ENCODE measurements at regions not wholly inside any gene's neighbourhood (a gene's known extent, or its start where the extent isn't known, plus 50 kb on each side); places are given as distances from the start of the nearest gene placed in this dataset.

DNA sequence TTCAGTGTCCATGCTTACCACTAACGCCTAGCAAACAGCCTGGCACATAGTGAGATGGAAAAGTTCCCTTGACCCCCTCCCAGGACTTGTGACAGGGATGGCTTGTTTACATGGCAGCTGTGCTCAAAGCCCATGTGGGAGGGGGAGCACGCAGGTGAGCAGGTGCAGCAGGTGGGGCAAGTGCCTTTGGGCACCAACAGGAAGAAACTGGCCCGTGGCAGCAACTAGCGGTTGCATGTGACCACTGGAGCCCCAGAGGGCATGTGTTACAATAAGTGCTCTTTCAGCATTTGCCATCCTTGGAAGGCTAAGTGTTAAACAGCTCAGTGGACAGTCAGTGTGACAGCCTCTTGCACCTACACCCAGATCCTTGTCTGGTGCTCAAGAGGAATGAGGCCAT lies 734.6 kb downstream of the TUSC7 start:
- Histone ChIP-seq H2BK12ac (ENCODE audit: low read depth, low read length) (no peak overlapping the region), H3K4me2 (ENCODE audit: insufficient read depth in 1 of 2, low read depth in 2 of 2, low read length in 2 of 2) (no peak overlapping the region), H3K4me1 (replicated peaks in 1 of 4; ENCODE audit: control insufficient read depth in 3 of 4, insufficient read depth in 4 of 4, low read length in 3 of 4) (peaks cover 0 to 6% (median 1%) of the 10 kb centered on the region in 4 experiments; a peak in 3 of 7 replicates), H3K36me3 (ENCODE audit: control insufficient read depth in 2 of 4, insufficient read depth in 4 of 4, low read length in 3 of 4) (no peaks in the 10 kb centered on the region), H3K4me3 (ENCODE audit: extremely low read depth in 1 of 4, insufficient read depth in 2 of 4, low read depth in 3 of 4, low read length in 4 of 4) (no peak overlapping the region), H2AFZ (ENCODE audit: low read length) (no peak overlapping the region), H3K79me2 (ENCODE audit: control insufficient read depth in 1 of 2, insufficient read depth in 2 of 2, low read length in 2 of 2) (no peaks in the 10 kb centered on the region), H4K5ac (ENCODE audit: insufficient read length, low read depth, low read length) (no peak overlapping the region), H3K23ac (ENCODE audit: insufficient read length) (no peak overlapping the region), H2BK5ac (ENCODE audit: low read depth, low read length) (no peak overlapping the region), H3K18ac (ENCODE audit: extremely low read depth, low read length) (no peak overlapping the region), H3K9me3 (ENCODE audit: insufficient read depth in 2 of 2, low read depth in 1 of 2, low read length in 1 of 2) (no peaks in the 10 kb centered on the region), H4K91ac (replicated peaks; ENCODE audit: insufficient read length, low read length) (no peak overlapping the region), H3K4ac (replicated peaks; ENCODE audit: insufficient read length, low read depth, low read length) (no peak overlapping the region), H3K79me1 (ENCODE audit: low read depth, low read length) (no peaks in the 10 kb centered on the region), H3K9ac (replicated peaks in 1 of 4; ENCODE audit: extremely low read depth in 1 of 4, low read depth in 3 of 4, low read length in 3 of 4) (no peak overlapping the region), H4K8ac (ENCODE audit: extremely low read depth, insufficient read depth, low read length) (no peak overlapping the region), H3K14ac (ENCODE audit: insufficient read length) (no peak overlapping the region), H3K27ac (ENCODE audit: low read depth, low read length) (no peak overlapping the region), H2BK120ac (replicated peaks; ENCODE audit: low read depth, low read length) (no peak overlapping the region), H3K23me2 (ENCODE audit: low read depth, low read length) (no peaks in the 10 kb centered on the region), H4K20me1 (replicated peaks in 1 of 2; ENCODE audit: control insufficient read depth in 1 of 2, insufficient read depth in 2 of 2, low read length in 2 of 2) (peaks cover 0 to 2% of the 10 kb centered on the region in 2 experiments), H2AK5ac (ENCODE audit: low read depth, low read length) (no peak overlapping the region), H3K56ac (replicated peaks; ENCODE audit: insufficient read length, low read depth, low read length) (no peak overlapping the region), H3K27me3 (replicated peaks in 1 of 4; ENCODE audit: control insufficient read depth in 3 of 4, extremely low read depth in 1 of 4, insufficient read depth in 3 of 4, low read length in 3 of 4) (no peaks in the 10 kb centered on the region), H2BK15ac (ENCODE audit: low read length) (no peak overlapping the region), H2BK20ac (ENCODE audit: low read length) (no peak overlapping the region)
- DNase-seq (ENCODE audit: low read depth in 1 of 2, low spot score in 2 of 2) (no peak), FAIRE-seq (no peak)
- WGBS, 2 experiments (ENCODE audit: extremely low coverage in 1 of 2, insufficient coverage in 1 of 2, insufficient read length in 1 of 2, insufficient replicate concordance in 2 of 2, low coverage in 1 of 2, low lambda C conversion rate in 2 of 2, missing lambda C conversion rate in 1 of 2) = 87% methylated on average over 4 of the region's 4 CpGs; no CpG with 5 or more reads in 1 of the 2 experiments
- ChIA-PET POLR2A (ENCODE audit: partially characterized antibody) (no interaction called here), CTCF (ENCODE audit: partially characterized antibody) (interaction anchor here (0.7 to 1.5 kb wide), 3 partner anchors 30 to 80 kb away, joined by 3 to 4 read pairs (median 3); no protein-coding TSS in a partner anchor)
- TF ChIP-seq, protein P1, sequence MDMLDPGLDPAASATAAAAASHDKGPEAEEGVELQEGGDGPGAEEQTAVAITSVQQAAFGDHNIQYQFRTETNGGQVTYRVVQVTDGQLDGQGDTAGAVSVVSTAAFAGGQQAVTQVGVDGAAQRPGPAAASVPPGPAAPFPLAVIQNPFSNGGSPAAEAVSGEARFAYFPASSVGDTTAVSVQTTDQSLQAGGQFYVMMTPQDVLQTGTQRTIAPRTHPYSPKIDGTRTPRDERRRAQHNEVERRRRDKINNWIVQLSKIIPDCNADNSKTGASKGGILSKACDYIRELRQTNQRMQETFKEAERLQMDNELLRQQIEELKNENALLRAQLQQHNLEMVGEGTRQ (IDR thresholded peaks at IDR 0.05; ENCODE audit: low read length) = no peak
- TF ChIP-seq TEAD4 (IDR thresholded peaks at IDR 0.05; ENCODE audit: low read depth, low read length) = no peak
- TF ChIP-seq POLR2A (IDR thresholded peaks at IDR 0.05; ENCODE audit: control extremely low read depth in 1 of 2, low read depth in 2 of 2, low read length in 2 of 2) = no peak
- TF ChIP-seq SP2 (IDR thresholded peaks at IDR 0.05; ENCODE audit: low read length) = no peak
- no peak for TF ChIP-seq MAFK (IDR thresholded peaks at IDR 0.05; ENCODE audit: low read depth, low read length)
- TF ChIP-seq TAF7 (optimal IDR thresholded peaks at IDR 0.05; ENCODE audit: borderline replicate concordance, low read depth, low read length) = no peak
- no peak for TF ChIP-seq CEBPB (IDR thresholded peaks at IDR 0.05; ENCODE audit: low read depth, low read length)
- no peak for TF ChIP-seq KDM4A (IDR thresholded peaks at IDR 0.05; ENCODE audit: low read depth, low read length, severe bottlenecking)
- no peak for TF ChIP-seq KDM5A (IDR thresholded peaks at IDR 0.05; ENCODE audit: low read length)
- TF ChIP-seq JUND (IDR thresholded peaks at IDR 0.05; ENCODE audit: low read length) = no peak
- TF ChIP-seq BRCA1 (IDR thresholded peaks at IDR 0.05; ENCODE audit: low read depth, low read length) = no peak
- TF ChIP-seq CREB1 (IDR thresholded peaks at IDR 0.05) = no peak
- TF ChIP-seq NRF1 (IDR thresholded peaks at IDR 0.05; ENCODE audit: low read depth, low read length) = no peak
- TF ChIP-seq YY1 (IDR thresholded peaks at IDR 0.05; ENCODE audit: low read depth, low read length) = no peak
- TF ChIP-seq, protein P2, sequence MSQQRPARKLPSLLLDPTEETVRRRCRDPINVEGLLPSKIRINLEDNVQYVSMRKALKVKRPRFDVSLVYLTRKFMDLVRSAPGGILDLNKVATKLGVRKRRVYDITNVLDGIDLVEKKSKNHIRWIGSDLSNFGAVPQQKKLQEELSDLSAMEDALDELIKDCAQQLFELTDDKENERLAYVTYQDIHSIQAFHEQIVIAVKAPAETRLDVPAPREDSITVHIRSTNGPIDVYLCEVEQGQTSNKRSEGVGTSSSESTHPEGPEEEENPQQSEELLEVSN (IDR thresholded peaks at IDR 0.05) = no peak
